ENCODE measurements at regions not wholly inside any gene's neighbourhood (a gene's known extent, or its start where the extent isn't known, plus 50 kb on each side); places are given as distances from the start of the nearest gene placed in this dataset.
A peak's percentile ranks its signal among the peaks of the same experiment; 100 is the strongest.

- Histone ChIP-seq H3K36me3 (ENCODE audit: control insufficient read depth, insufficient read depth, low read length) (no peaks in the 10 kb centered on the region), H3K27me3 (ENCODE audit: control insufficient read depth, insufficient read depth, low read length) (no peaks in the 10 kb centered on the region), H3K4me3 (ENCODE audit: low read depth, low read length) (no peak overlapping the region)
- DNase-seq (ENCODE audit: low read depth), result no peak
- no peak for TF ChIP-seq CTCF (IDR thresholded peaks at IDR 0.05; ENCODE audit: insufficient read depth, low read length, poor library complexity, severe bottlenecking)
These were observed 242.7 kb upstream of the JUN start for GRCh38 chr1:59026472-59026948.

GRCh38 chr1:59027177-59027576 is 243.3 kb upstream of the JUN start:
- TF ChIP-seq CTCF (IDR thresholded peaks at IDR 0.05; ENCODE audit: insufficient read depth, low read length, poor library complexity, severe bottlenecking), result no peak
- Histone ChIP-seq H3K27me3 (ENCODE audit: control insufficient read depth, insufficient read depth, low read length) (no peaks in the 10 kb centered on the region), H3K4me3 (ENCODE audit: low read depth, low read length) (no peak overlapping the region), H3K36me3 (ENCODE audit: control insufficient read depth, insufficient read depth, low read length) (no peaks in the 10 kb centered on the region)
- no peak for DNase-seq (ENCODE audit: low read depth)

- no peak for DNase-seq (ENCODE audit: low read depth)
- no peaks in the 10 kb centered on the region for H3K36me3 ChIP-seq (ENCODE audit: control insufficient read depth, insufficient read depth, low read length)
- H3K4me3 ChIP-seq (ENCODE audit: low read depth, low read length), result no peak overlapping the region
- no peaks in the 10 kb centered on the region for H3K27me3 ChIP-seq (ENCODE audit: control insufficient read depth, insufficient read depth, low read length)
- TF ChIP-seq CTCF (IDR thresholded peaks at IDR 0.05; ENCODE audit: insufficient read depth, low read length, poor library complexity, severe bottlenecking), result no peak
These were observed 244.2 kb upstream of the JUN start for GRCh38 chr1:59028048-59028447.

GRCh38 chr1:59029411-59030167 is 245.7 kb upstream of the JUN start:
- H3K36me3 ChIP-seq (ENCODE audit: control insufficient read depth, insufficient read depth, low read length), result no peaks in the 10 kb centered on the region
- H3K4me3 ChIP-seq (ENCODE audit: low read depth, low read length), result no peak overlapping the region
- no peak for TF ChIP-seq CTCF (IDR thresholded peaks at IDR 0.05; ENCODE audit: insufficient read depth, low read length, poor library complexity, severe bottlenecking)
- DNase-seq (ENCODE audit: low read depth), result peak; percentile 53
- H3K27me3 ChIP-seq (ENCODE audit: control insufficient read depth, insufficient read depth, low read length), result no peaks in the 10 kb centered on the region

- no peak for DNase-seq (ENCODE audit: low read depth)
- H3K27me3 ChIP-seq (ENCODE audit: control insufficient read depth, insufficient read depth, low read length), result no peaks in the 10 kb centered on the region
- no peaks in the 10 kb centered on the region for H3K36me3 ChIP-seq (ENCODE audit: control insufficient read depth, insufficient read depth, low read length)
- no peak overlapping the region for H3K4me3 ChIP-seq (ENCODE audit: low read depth, low read length)
- TF ChIP-seq CTCF (IDR thresholded peaks at IDR 0.05; ENCODE audit: insufficient read depth, low read length, poor library complexity, severe bottlenecking), result no peak
These were observed 248.4 kb upstream of the JUN start for GRCh38 chr1:59032228-59032627.

- no peak overlapping the region for H3K4me3 ChIP-seq (ENCODE audit: low read depth, low read length)
- no peak for TF ChIP-seq CTCF (IDR thresholded peaks at IDR 0.05; ENCODE audit: insufficient read depth, low read length, poor library complexity, severe bottlenecking)
These were observed 249.9 kb upstream of the JUN start for GRCh38 chr1:59033761-59034160.

More at GRCh38 chr1:59033761-59034160, 249.9 kb upstream of the JUN start:
- Histone ChIP-seq H3K27me3 (ENCODE audit: control insufficient read depth, insufficient read depth, low read length) (no peaks in the 10 kb centered on the region), H3K36me3 (ENCODE audit: control insufficient read depth, insufficient read depth, low read length) (no peaks in the 10 kb centered on the region)
- no peak for DNase-seq (ENCODE audit: low read depth)

All from kidney epithelial cell (primary cell).